Endothelial cell of umbilical vein (primary cell): ENCODE measurements at regions not wholly inside any gene's neighbourhood (a gene's known extent, or its start where the extent isn't known, plus 50 kb on each side); places are given as distances from the start of the nearest gene placed in this dataset.
A peak's percentile ranks its signal among the peaks of the same experiment; 100 is the strongest.

ENCODE experiments used
- BruUV-seq: library from RNA; stranded (reverse); fragments of 400-500 nt; replicated peaks from 2 replicates; lab custom pipeline; 2021; lab: Mats Ljungman, UMichigan
- CTCF ChIA-PET: fragments of 300-600, 350-600 bp; sonication (Branson Sonifier 250); formaldehyde crosslinking; loops from one replicate; lab custom pipeline; 2021; ENCODE audit warnings: antibody characterized with exemption, inconsistent platforms; lab: Charles Lee
- POLR2A ChIA-PET: fragments of 300-600, 350-600 bp; sonication (Branson Sonifier 250); formaldehyde crosslinking; loops from one replicate; lab custom pipeline; 2021; ENCODE audit warnings: antibody characterized with exemption, inconsistent platforms; lab: Charles Lee
- DNase-seq: peaks from one replicate; pipeline ENCODE4 v3.0.0-alpha.2; 2011; ENCODE audit warnings: low read depth, low spot score
- FAIRE-seq: peaks from 2 replicates; lab custom pipeline; 2011; peaks lifted over from hg19 to GRCh38; lab: Jason Lieb, UNC
- H2AFZ ChIP-seq: 2 replicates; pipeline ENCODE4 v1.6.0; 2012; ENCODE audit warnings: low read depth, low read length, control low read depth, inconsistent platforms
- H3K27ac ChIP-seq: 2 replicates; pipeline ENCODE4 v1.5.1; 2011; ENCODE audit warnings: low read depth, mild to moderate bottlenecking, control low read depth, low read length, moderate library complexity; ENCODE audit not compliant: insufficient read depth
- H3K27me3 ChIP-seq, 2 experiments: 2 replicates each; pipeline versions ENCODE4 v1.6.0 to v1.6.1; 2011; ENCODE audit warnings: low read length in 2 of 2, mixed read lengths in 1 of 2; ENCODE audit not compliant: control insufficient read depth in 2 of 2, insufficient read depth in 2 of 2
- H3K36me3 ChIP-seq, 2 experiments: 2 replicates in 1 of 2; 3 replicates in 1 of 2; pipeline ENCODE4 v1.5.1; 2011; ENCODE audit warnings: low read length in 2 of 2, mild to moderate bottlenecking in 1 of 2, moderate library complexity in 1 of 2; ENCODE audit not compliant: control insufficient read depth in 2 of 2, insufficient read depth in 2 of 2; ENCODE audit errors: extremely low read depth in 1 of 2
- H3K4me1 ChIP-seq: 3 replicates; pipeline ENCODE4 v1.5.1; 2011; ENCODE audit warnings: mild to moderate bottlenecking, low read length; ENCODE audit not compliant: control insufficient read depth, insufficient read depth; ENCODE audit errors: extremely low read depth
- H3K4me2 ChIP-seq: 2 replicates; pipeline ENCODE4 v1.6.1; 2011; ENCODE audit warnings: low read length, control low read depth, mixed read lengths; ENCODE audit not compliant: insufficient read depth
- H3K4me3 ChIP-seq, 3 experiments: fragments of 200-600 bp in 1 of 3; sonication (generic), shearing (Covaris generic) in 1 of 3; replicated peaks in 1 of 3; 2 replicates each; pipeline ENCODE4 v1.5.1; 2011 to 2016; ENCODE audit warnings: control low read depth in 3 of 3, low read length in 3 of 3, mild to moderate bottlenecking in 2 of 3, inconsistent platforms in 1 of 3, low read depth in 1 of 3, moderate library complexity in 1 of 3; ENCODE audit not compliant: insufficient read depth in 1 of 3
- H3K79me2 ChIP-seq: 2 replicates; pipeline ENCODE4 v1.6.0; 2012; ENCODE audit warnings: low read length, inconsistent platforms; ENCODE audit not compliant: control insufficient read depth, insufficient read depth
- H3K9ac ChIP-seq: replicated peaks from 2 replicates; pipeline ENCODE3; 2011; ENCODE audit warnings: low read length, control low read depth; ENCODE audit not compliant: insufficient read depth; ENCODE audit errors: extremely low read depth
- H3K9me1 ChIP-seq: replicated peaks from 3 replicates; pipeline ENCODE4 v1.6.0; 2011; ENCODE audit warnings: mild to moderate bottlenecking, low read length; ENCODE audit not compliant: control insufficient read depth, insufficient read depth; ENCODE audit errors: extremely low read depth
- H3K9me3 ChIP-seq: replicated peaks from 2 replicates; pipeline ENCODE4 v1.5.1; 2012; ENCODE audit warnings: low read length, inconsistent platforms; ENCODE audit not compliant: control insufficient read depth, insufficient read depth
- H4K20me1 ChIP-seq: replicated peaks from 2 replicates; pipeline ENCODE3; 2011; ENCODE audit warnings: mild to moderate bottlenecking, low read length; ENCODE audit not compliant: control insufficient read depth, insufficient read depth; ENCODE audit errors: extremely low read depth
- CTCF ChIP-seq, 2 donors: IDR thresholded peaks; 1 replicate in 1 of 2; 2 replicates in 1 of 2; pipeline ENCODE4 v1.5.1; 2011; ENCODE audit warnings: low read length in 2 of 2, mild to moderate bottlenecking in 2 of 2, moderate library complexity in 2 of 2, control low read depth in 1 of 2, inconsistent platforms in 1 of 2, low read depth in 1 of 2; ENCODE audit not compliant: insufficient read depth in 1 of 2; ENCODE audit errors: extremely low read depth in 1 of 2
- EZH2 ChIP-seq: IDR thresholded peaks from 2 replicates; pipeline ENCODE4 v1.6.1; 2012; ENCODE audit warnings: borderline replicate concordance, low read depth, mild to moderate bottlenecking, moderate library complexity, low read length, inconsistent platforms; ENCODE audit not compliant: severe bottlenecking
- FOS ChIP-seq: IDR thresholded peaks from 2 replicates; pipeline ENCODE4 v1.6.1; 2011; ENCODE audit warnings: mild to moderate bottlenecking, low read length, moderate library complexity, borderline replicate concordance; ENCODE audit not compliant: insufficient read depth
- GATA2 ChIP-seq: IDR thresholded peaks from 2 replicates; pipeline ENCODE4 v1.7.0; 2011; ENCODE audit warnings: low read depth, mild to moderate bottlenecking, moderate library complexity, mixed read lengths, low read length; ENCODE audit not compliant: insufficient read length, insufficient read depth
- JUN ChIP-seq: IDR thresholded peaks from 2 replicates; pipeline ENCODE4 v1.6.1; 2011; ENCODE audit warnings: borderline replicate concordance, low read depth; ENCODE audit not compliant: insufficient read length, insufficient read depth
- MAX ChIP-seq: IDR thresholded peaks from 2 replicates; pipeline ENCODE4 v1.6.1; 2011; ENCODE audit not compliant: insufficient read depth, insufficient read length
- MYC ChIP-seq: IDR thresholded peaks from one replicate; pipeline ENCODE4 v1.6.1; 2011; ENCODE audit warnings: mild to moderate bottlenecking, low read depth, low read length
- POLR2A ChIP-seq: IDR thresholded peaks from 2 replicates; pipeline ENCODE4 v1.6.1; 2012; ENCODE audit warnings: low read depth, mild to moderate bottlenecking, control low read depth, low read length
- POLR2AphosphoS5 ChIP-seq: IDR thresholded peaks from 2 replicates; pipeline ENCODE4 v1.6.1; 2012; ENCODE audit warnings: low read depth, mild to moderate bottlenecking, control low read depth, low read length, moderate library complexity; ENCODE audit not compliant: insufficient read depth
- dilution Hi-C: fragments of 300-500 bp; cut with MboI; formaldehyde crosslinking; loops from one replicate; pipeline ENCODE4 v1.15.0; 2019; ENCODE audit warnings: low sequenced_read_pairs; ENCODE audit not compliant: extremely low pct_ligation_motif_present
- intact Hi-C: fragments of 100-400 bp; cut with micrococcal nuclease; formaldehyde crosslinking; loops from one replicate; pipeline ENCODE4 v1.10.0; 2022

GRCh38 chr2:107303964-107304363 lies 418.0 kb upstream of the ST6GAL2 start:
- FAIRE-seq (no peak), DNase-seq (no peak)
- TF ChIP-seq POLR2A (no peak), MYC (no peak), JUN (peak; percentile 7)
- ChIA-PET POLR2A (no interaction called here), CTCF (no interaction called here)
- no peak overlapping the region for H3K4me3 ChIP-seq
- H3K27me3 ChIP-seq = no peaks in the 10 kb centered on the region
- H4K20me1 ChIP-seq = no peaks in the 10 kb centered on the region
- no peak overlapping the region for H3K4me2 ChIP-seq
- no peaks in the 10 kb centered on the region for H3K9me1 ChIP-seq
- no peaks in the 10 kb centered on the region for H3K36me3 ChIP-seq
- no peak overlapping the region for H2AFZ ChIP-seq
- H3K9ac ChIP-seq = no peak overlapping the region
- dilution Hi-C loops (no loop called here), intact Hi-C loops (no loop called here)
- H3K79me2 ChIP-seq = no peaks in the 10 kb centered on the region
- H3K4me1 ChIP-seq = no peaks in the 10 kb centered on the region
- H3K27ac ChIP-seq = no peak overlapping the region
- H3K9me3 ChIP-seq = no peaks in the 10 kb centered on the region
- no TSS peak for BruUV-seq

- no peak overlapping the region for H3K9ac ChIP-seq
- no peak overlapping the region for H3K27ac ChIP-seq
- no TSS peak for BruUV-seq
- H3K4me3 ChIP-seq = no peak overlapping the region
- intact Hi-C loops = no loop called here
- CTCF ChIA-PET = no interaction called here
- H3K4me2 ChIP-seq = no peak overlapping the region
- H3K27me3 ChIP-seq = no peaks in the 10 kb centered on the region
- POLR2A ChIA-PET = no interaction called here
- no peak for FAIRE-seq
- DNase-seq = no peak
- no peaks in the 10 kb centered on the region for H3K79me2 ChIP-seq
- dilution Hi-C loops = no loop called here
- H4K20me1 ChIP-seq = no peaks in the 10 kb centered on the region
- H3K9me1 ChIP-seq = no peaks in the 10 kb centered on the region
- H3K36me3 ChIP-seq = no peaks in the 10 kb centered on the region
- TF ChIP-seq FOS (no peak), JUN (no peak), MYC (no peak), MAX (no peak), POLR2AphosphoS5 (no peak), EZH2 (no peak), POLR2A (no peak), CTCF (IDR thresholded peaks at IDR 0.05; ENCODE audit: extremely low read depth in 1 of 2, insufficient read depth in 1 of 2, low read depth in 1 of 2, low read length in 2 of 2) (no peak), GATA2 (no peak)
- H3K4me1 ChIP-seq = no peaks in the 10 kb centered on the region
- H3K9me3 ChIP-seq = no peaks in the 10 kb centered on the region
- no peak overlapping the region for H2AFZ ChIP-seq
Observed at GRCh38 chr2:107305966-107306365, 420.0 kb upstream of the ST6GAL2 start.
